GM12878 (cell line): ENCODE measurements at regions not wholly inside any gene's neighbourhood (a gene's known extent, or its start where the extent isn't known, plus 50 kb on each side); places are given as distances from the start of the nearest gene placed in this dataset.

Source experiments
- ATAC-seq: fragments of 200-7000 bp; cut with Tn5 transposase; 3 replicates; pipeline ENCODE4 v1.9.1; 2020; ENCODE audit warnings: mild to moderate bottlenecking, moderate library complexity
- BruUV-seq: library from RNA; stranded (reverse); fragments of 400-500 nt; replicated peaks from 2 replicates; lab custom pipeline; 2021; lab: Mats Ljungman, UMichigan
- CTCF ChIA-PET: fragments of 300-600 bp; sonication (Branson Sonifier 250); formaldehyde crosslinking; extraction: SDS; loops from one replicate; lab custom pipeline; 2021; ENCODE audit warnings: inconsistent platforms; lab: Yijun Ruan, JAX
- POLR2A ChIA-PET: fragments of 350-600 bp; formaldehyde crosslinking; extraction: SDS; loops from one replicate; lab custom pipeline; 2021; ENCODE audit warnings: inconsistent platforms; lab: Charles Lee
- RAD21 ChIA-PET: fragments of 300-600 bp; sonication (Branson Sonifier 250); formaldehyde crosslinking; loops from one replicate; lab custom pipeline; 2023; ENCODE audit warnings: antibody characterized with exemption; ENCODE audit not compliant: unreplicated experiment; lab: Charles Lee
- SMC1A ChIA-PET: fragments of 300-600 bp; sonication (Branson Sonifier 250); formaldehyde crosslinking; loops from one replicate; lab custom pipeline; 2023; ENCODE audit not compliant: unreplicated experiment, uncharacterized antibody; lab: Charles Lee
- DNase-seq: peaks from one replicate; pipeline ENCODE4 v3.0.0-alpha.2; 2011; ENCODE audit warnings: low read depth, low spot score
- FAIRE-seq: peaks from 3 replicates; lab custom pipeline; 2011; peaks lifted over from hg19 to GRCh38; lab: Jason Lieb, UNC
- H2AFZ ChIP-seq: 2 replicates; pipeline ENCODE4 v1.6.0; 2011; ENCODE audit warnings: low read depth, low read length, control low read depth; ENCODE audit not compliant: control insufficient read depth
- H3K27ac ChIP-seq: 2 replicates; pipeline ENCODE4 v1.5.1; 2011; ENCODE audit warnings: control low read depth; ENCODE audit not compliant: control insufficient read depth, insufficient read depth
- H3K27me3 ChIP-seq, 2 experiments: replicated peaks in 1 of 2; 2 replicates each; pipeline versions ENCODE4 v1.6.0 to v1.6.1; 2011; ENCODE audit warnings: low read length in 1 of 2; ENCODE audit not compliant: control insufficient read depth in 2 of 2, insufficient read depth in 2 of 2
- H3K36me3 ChIP-seq, 2 experiments: 2 replicates each; pipeline ENCODE4 v1.5.1; 2011; ENCODE audit warnings: low read length in 1 of 2; ENCODE audit not compliant: control insufficient read depth in 2 of 2, insufficient read depth in 2 of 2
- H3K4me1 ChIP-seq: 2 replicates; pipeline ENCODE4 v1.6.1; 2011; ENCODE audit warnings: mild to moderate bottlenecking, low read length, moderate library complexity, mixed read lengths; ENCODE audit not compliant: control insufficient read depth, insufficient read depth
- H3K4me2 ChIP-seq: 2 replicates; pipeline ENCODE4 v1.6.0; 2011; ENCODE audit warnings: control low read depth; ENCODE audit not compliant: control insufficient read depth, insufficient read depth
- H3K4me3 ChIP-seq: fragments of 200-600 bp; sonication (generic); 2 replicates; pipeline ENCODE4 v1.5.1; 2016
- H3K79me2 ChIP-seq: 2 replicates; pipeline ENCODE4 v1.6.0; 2011; ENCODE audit warnings: low read length; ENCODE audit not compliant: control insufficient read depth, insufficient read depth
- H3K9ac ChIP-seq: 2 replicates; pipeline ENCODE4 v1.8.0; 2011; ENCODE audit warnings: low read length, control low read depth, mixed read lengths; ENCODE audit not compliant: control insufficient read depth, insufficient read depth
- H3K9me3 ChIP-seq: replicated peaks from 3 replicates; pipeline ENCODE4 v1.5.1; 2011; ENCODE audit warnings: mild to moderate bottlenecking, low read length; ENCODE audit not compliant: control insufficient read depth, insufficient read depth
- H4K20me1 ChIP-seq: 2 replicates; pipeline ENCODE4 v1.6.0; 2011; ENCODE audit not compliant: control insufficient read depth, insufficient read depth
- BHLHE40 ChIP-seq, 2 experiments: fragments of 450-650 bp in 1 of 2; IDR thresholded peaks; 2 replicates each; pipeline ENCODE4 v1.6.1; 2011 to 2017; ENCODE audit warnings: low read depth in 2 of 2, borderline replicate concordance in 1 of 2, improper control_type of control experiment in 1 of 2, low read length in 1 of 2, mild to moderate bottlenecking in 1 of 2
- BRCA1 ChIP-seq: IDR thresholded peaks from 2 replicates; pipeline ENCODE4 v1.6.1; 2011; ENCODE audit warnings: low read depth, low read length, improper control_type of control experiment
- GATAD2B ChIP-seq: fragments of 450-650 bp; conservative IDR thresholded peaks from 2 replicates; pipeline ENCODE4 v1.6.1; 2017; ENCODE audit warnings: low read depth, mild to moderate bottlenecking, moderate library complexity
- MTA2 ChIP-seq: fragments of 450-650 bp; IDR thresholded peaks from 2 replicates; pipeline ENCODE4 v1.6.1; 2016; ENCODE audit warnings: low read depth, mild to moderate bottlenecking, moderate library complexity
- MYC ChIP-seq: IDR thresholded peaks from 2 replicates; pipeline ENCODE4 v1.6.1; 2011; ENCODE audit warnings: mild to moderate bottlenecking, low read length, moderate library complexity, inconsistent platforms; ENCODE audit not compliant: insufficient read depth, insufficient replicate concordance, insufficient read length, severe bottlenecking
- NKRF ChIP-seq: fragments of 450-650 bp; conservative IDR thresholded peaks from 2 replicates; pipeline ENCODE4 v1.6.1; 2017; ENCODE audit warnings: mild to moderate bottlenecking, moderate library complexity
- NR2F1 ChIP-seq: fragments of 450-650 bp; conservative IDR thresholded peaks from 2 replicates; pipeline ENCODE4 v1.6.1; 2017; ENCODE audit warnings: mild to moderate bottlenecking
- RBBP5 ChIP-seq: fragments of 200-600 bp; sonication (generic); conservative IDR thresholded peaks from 2 replicates; pipeline ENCODE4 v1.6.1; 2016
- RFX5 ChIP-seq: IDR thresholded peaks from 2 replicates; pipeline ENCODE4 v1.6.1; 2011; ENCODE audit warnings: low read depth, low read length, improper control_type of control experiment
- SMARCA5 ChIP-seq: fragments of 450-650 bp; IDR thresholded peaks from 2 replicates; pipeline ENCODE4 v1.6.1; 2017; ENCODE audit warnings: mild to moderate bottlenecking
- ZBED1 ChIP-seq: IDR thresholded peaks from 2 replicates; pipeline ENCODE4 v1.6.1; 2016; ENCODE audit warnings: borderline replicate concordance
- ZBTB40 ChIP-seq: fragments of 450-650 bp; IDR thresholded peaks from 2 replicates; pipeline ENCODE4 v1.6.1; 2016; ENCODE audit warnings: mild to moderate bottlenecking, moderate library complexity, borderline replicate concordance
- ZNF217 ChIP-seq: fragments of 450-650 bp; IDR thresholded peaks from 2 replicates; pipeline ENCODE4 v1.6.1; 2017; ENCODE audit warnings: antibody characterized with exemption, mild to moderate bottlenecking
- WGBS: methylation state at CpG from one replicate; pipeline ENCODE4 v1.1.6; 2016; ENCODE audit warnings: low lambda C conversion rate; ENCODE audit not compliant: insufficient replicate concordance, insufficient coverage; ENCODE audit errors: missing lambda C conversion rate; 5-methylcytosine and 5-hydroxymethylcytosine counted together
- in situ Hi-C: fragments of 300-500 bp; cut with MboI; formaldehyde crosslinking; loops from 9 replicates; pipeline ENCODE4 v1.14.3; 2018; ENCODE audit warnings: mixed read lengths
- intact Hi-C: fragments of 100-400 bp; cut with micrococcal nuclease; formaldehyde crosslinking; loops from one replicate; pipeline ENCODE4 v1.14.2; 2022; ENCODE audit not compliant: unreplicated experiment

- RAD21 ChIA-PET = no interaction called here
- H3K36me3 ChIP-seq = no peaks in the 10 kb centered on the region
- FAIRE-seq (no peak), ATAC-seq (no peak), DNase-seq (no peak)
- H3K9me3 ChIP-seq = peaks cover 6% of the 10 kb centered on the region; the same call in 2 of the 3 replicates
- H3K27me3 ChIP-seq = no peaks in the 10 kb centered on the region
- CTCF ChIA-PET = interaction anchor here (1.3 kb wide), 1 partner anchor 12 kb away, joined by 3 read pairs; no protein-coding TSS in a partner anchor
- no peak overlapping the region for H3K27ac ChIP-seq
- intact Hi-C loops (no loop called here), in situ Hi-C loops (no loop called here)
- SMC1A ChIA-PET = interaction anchor here (2.4 to 3.6 kb wide), 3 partner anchors 8 to 36 kb away, joined by 7 to 13 read pairs (median 7); no protein-coding TSS in a partner anchor
- BruUV-seq = no TSS peak
- H3K9ac ChIP-seq = no peak overlapping the region
- H3K4me1 ChIP-seq = 0 out of 2 replicates have a peak, but pooled peaks cover 2% of the 10 kb centered on the region
- H2AFZ ChIP-seq = no peak overlapping the region
- POLR2A ChIA-PET = no interaction called here
- H3K79me2 ChIP-seq = no peaks in the 10 kb centered on the region
- TF ChIP-seq BRCA1 (no peak), NR2F1 (no peak), RBBP5 (no peak), NKRF (no peak), ZBED1 (no peak), GATAD2B (no peak)
- H3K4me2 ChIP-seq = no peak overlapping the region
- no peak overlapping the region for H3K4me3 ChIP-seq
- WGBS = 73% methylated on average over 3 of the region's 3 CpGs
- no peaks in the 10 kb centered on the region for H4K20me1 ChIP-seq
Measured at GRCh38 chr3:106293161-106293560, 424.3 kb upstream of the CBLB start.

- Histone ChIP-seq H3K36me3 (no peaks in the 10 kb centered on the region), H4K20me1 (no peaks in the 10 kb centered on the region), H3K79me2 (no peaks in the 10 kb centered on the region), H3K4me1 (peaks cover 12% of the 10 kb centered on the region), H3K27ac (no peak overlapping the region), H3K9me3 (peaks cover 10% of the 10 kb centered on the region), H3K27me3 (no peaks in the 10 kb centered on the region), H2AFZ (no peak overlapping the region), H3K9ac (no peak overlapping the region), H3K4me2 (no peak overlapping the region), H3K4me3 (no peak overlapping the region)
- FAIRE-seq (no peak), ATAC-seq (no peak), DNase-seq (no peak)
- intact Hi-C loops (no loop called here), in situ Hi-C loops (no loop called here)
- ChIA-PET RAD21 (interaction anchor here (0.6 to 1.4 kb wide), 4 partner anchors 8 to 424 kb away, joined by 3 read pairs; no protein-coding TSS in a partner anchor), SMC1A (interaction anchor here (1.1 to 3.6 kb wide), 12 partner anchors 9 to 470 kb away, joined by 3 to 13 read pairs (median 4); no protein-coding TSS in a partner anchor), POLR2A (interaction anchor here (1.2 kb wide), 1 partner anchor 37 kb away, joined by 4 read pairs; no protein-coding TSS in a partner anchor), CTCF (interaction anchor here (0.8 to 1.6 kb wide), 6 partner anchors 8 to 545 kb away, joined by 3 read pairs; no protein-coding TSS in a partner anchor)
- BruUV-seq = no TSS peak
- TF ChIP-seq MYC = no peak
- TF ChIP-seq RFX5 = no peak
- no peak for TF ChIP-seq ZNF217
- TF ChIP-seq BHLHE40 (IDR thresholded peaks at IDR 0.05; ENCODE audit: borderline replicate concordance in 1 of 2, low read depth in 2 of 2, low read length in 1 of 2) = no peak
- no peak for TF ChIP-seq ZBTB40
- no peak for TF ChIP-seq MTA2
- no peak for TF ChIP-seq SMARCA5
Measured at GRCh38 chr3:106294121-106294520, 425.3 kb upstream of the CBLB start.
